Activated CD4-positive, alpha-beta T cell treated with anti-CD3 and anti-CD28 coated beads, Interleukin-2, amount 50 U/mL, for 4 hours (primary cell): ENCODE measurements at regions not wholly inside any gene's neighbourhood (a gene's known extent, or its start where the extent isn't known, plus 50 kb on each side); places are given as distances from the start of the nearest gene placed in this dataset.
A peak's percentile ranks its signal among the peaks of the same experiment; 100 is the strongest.
"Not testable (repeated sequence)": the region's sequence is repeated elsewhere in the genome, so short reads cannot be mapped to it uniquely, and the experiment has no call there.

Source experiments
- DNase-seq, 2 experiments: peaks; one replicate each; pipeline ENCODE4 v3.0.0-alpha.2; 2020

- DNase-seq: no peak
Observed at GRCh38 chr9:31445960-31446359, 938.5 kb upstream of the ACO1 start.

- no peak for DNase-seq
Observed at GRCh38 chr9:31467075-31467474, 917.4 kb upstream of the ACO1 start.

- DNase-seq: no peak
Observed at GRCh38 chr9:31470051-31470450, 914.4 kb upstream of the ACO1 start.

GRCh38 chr9:31471010-31471409, 913.4 kb upstream of the ACO1 start:
- no peak for DNase-seq

GRCh38 chr9:31486630-31487029, 897.8 kb upstream of the ACO1 start:
- no peak for DNase-seq

GRCh38 chr9:31490551-31491106, 893.8 kb upstream of the ACO1 start:
- DNase-seq: no peak

- DNase-seq: no peak
Observed at GRCh38 chr9:31492229-31492628, 892.2 kb upstream of the ACO1 start.

GRCh38 chr9:31500422-31500821, 884.0 kb upstream of the ACO1 start:
- no peak for DNase-seq

- peak in 1 of 2 experiments; percentile 1 for DNase-seq
Observed at GRCh38 chr9:31519011-31519410, 865.4 kb upstream of the ACO1 start.

GRCh38 chr9:31519424-31519823, 865.0 kb upstream of the ACO1 start:
- no peak for DNase-seq

GRCh38 chr9:31519826-31520225, 864.6 kb upstream of the ACO1 start:
- no peak for DNase-seq

GRCh38 chr9:31520301-31521085, 864.0 kb upstream of the ACO1 start:
- no peak for DNase-seq

- no peak for DNase-seq
Observed at GRCh38 chr9:31535651-31536050, 848.8 kb upstream of the ACO1 start.

- DNase-seq: no peak
Observed at GRCh38 chr9:31536471-31536870, 848.0 kb upstream of the ACO1 start.

- no peak for DNase-seq
Observed at GRCh38 chr9:31541721-31542281, 842.6 kb upstream of the ACO1 start.

GRCh38 chr9:31542384-31543055, 841.9 kb upstream of the ACO1 start:
- DNase-seq: peak in 1 of 2 experiments; percentile 3

- DNase-seq: no peak
Observed at GRCh38 chr9:31554941-31555340, 829.5 kb upstream of the ACO1 start.

GRCh38 chr9:31556667-31557463, 827.6 kb upstream of the ACO1 start:
- no peak for DNase-seq

GRCh38 chr9:31572190-31572589, 812.3 kb upstream of the ACO1 start:
- not testable (repeated sequence) for DNase-seq

GRCh38 chr9:31573561-31573960, 810.9 kb upstream of the ACO1 start:
- no peak for DNase-seq

GRCh38 chr9:31574006-31574765, 810.3 kb upstream of the ACO1 start:
- no peak for DNase-seq

- DNase-seq: no peak
Observed at GRCh38 chr9:31582071-31582470, 802.4 kb upstream of the ACO1 start.
